GM19099 (cell line): ENCODE measurements at regions not wholly inside any gene's neighbourhood (a gene's known extent, or its start where the extent isn't known, plus 50 kb on each side); places are given as distances from the start of the nearest gene placed in this dataset.

Experiments
- POLR2A ChIP-seq: IDR thresholded peaks from 3 replicates; pipeline ENCODE4 v1.6.1; 2011; ENCODE audit warnings: low read depth; ENCODE audit not compliant: insufficient read length; ENCODE audit errors: extremely low read depth

DNA sequence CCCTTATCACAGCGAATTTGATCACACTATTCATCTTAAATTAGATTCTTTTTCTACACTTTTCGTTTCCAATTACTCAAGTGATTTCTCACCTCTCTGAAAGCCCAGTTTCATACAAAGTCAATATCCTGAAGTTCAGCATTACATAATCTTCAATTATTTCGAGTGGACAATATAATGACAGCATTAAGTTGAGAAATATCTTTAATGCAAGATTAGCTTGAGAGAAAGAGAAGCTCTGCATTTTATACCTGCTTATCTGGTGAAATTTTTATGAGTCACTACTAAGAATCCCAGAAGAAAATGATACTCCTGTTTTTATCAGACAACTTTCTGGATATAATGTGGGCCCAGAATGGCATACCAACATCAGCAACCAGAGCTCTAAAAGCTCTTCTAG is 509.6 kb downstream of the KCNJ2 start:
- no peak for TF ChIP-seq POLR2A

DNA sequence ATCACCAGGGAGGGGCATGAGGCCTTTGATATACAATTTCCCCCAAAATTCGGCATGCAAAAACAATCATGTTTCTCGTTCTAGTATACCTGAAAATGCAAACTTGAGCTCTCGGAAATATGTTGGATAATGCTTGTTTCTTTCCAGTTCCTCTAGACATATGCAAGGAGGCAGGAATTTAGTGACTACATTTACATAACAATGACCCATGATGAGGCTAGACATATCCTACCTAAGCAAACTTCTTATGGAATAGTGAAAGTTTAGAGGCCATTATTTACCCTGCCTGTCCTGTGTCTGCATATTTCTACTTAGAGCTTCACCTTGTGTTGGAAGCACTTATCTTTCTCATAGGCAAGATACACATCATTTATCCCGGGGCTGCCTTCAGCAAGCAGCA is 514.6 kb downstream of the KCNJ2 start:
- no peak for TF ChIP-seq POLR2A

DNA sequence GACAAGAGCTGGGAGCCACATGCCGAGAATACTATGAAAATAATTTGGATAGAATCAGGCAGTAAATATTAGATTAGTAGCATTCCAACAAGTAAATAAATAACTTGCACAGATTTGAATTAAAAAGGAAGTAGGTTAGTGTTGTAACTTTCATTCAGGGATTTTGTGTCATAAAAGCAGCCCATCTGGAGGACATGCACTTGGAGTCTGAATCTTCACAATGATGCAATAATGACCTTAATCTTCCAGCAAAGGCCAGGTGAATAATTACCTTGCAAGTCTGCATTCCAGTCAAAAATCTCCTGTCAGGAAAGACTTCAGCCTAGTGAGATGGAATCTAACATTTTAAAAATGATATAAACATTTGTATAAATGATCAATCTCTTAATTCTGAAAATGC is 518.1 kb downstream of the KCNJ2 start:
- no peak for TF ChIP-seq POLR2A

DNA sequence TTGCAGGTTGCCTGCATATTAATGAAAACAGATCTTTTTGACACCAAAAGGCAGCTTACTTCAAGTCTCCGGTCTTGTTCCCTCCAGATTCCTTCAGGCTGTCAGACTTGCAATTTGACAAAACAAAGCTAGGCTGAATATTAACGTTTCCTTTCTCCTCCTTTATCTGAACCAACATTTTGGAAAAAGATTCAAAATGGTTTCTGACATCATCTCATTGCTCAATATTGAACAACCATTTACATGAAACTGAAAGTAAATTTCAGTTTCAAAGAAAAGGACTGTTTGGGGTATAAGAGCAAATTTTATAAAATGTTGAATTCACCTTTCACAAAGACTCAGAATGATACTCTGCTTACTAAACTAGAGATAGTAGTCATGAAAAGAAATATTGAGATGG is 521.8 kb downstream of the KCNJ2 start:
- TF ChIP-seq POLR2A: no peak

DNA sequence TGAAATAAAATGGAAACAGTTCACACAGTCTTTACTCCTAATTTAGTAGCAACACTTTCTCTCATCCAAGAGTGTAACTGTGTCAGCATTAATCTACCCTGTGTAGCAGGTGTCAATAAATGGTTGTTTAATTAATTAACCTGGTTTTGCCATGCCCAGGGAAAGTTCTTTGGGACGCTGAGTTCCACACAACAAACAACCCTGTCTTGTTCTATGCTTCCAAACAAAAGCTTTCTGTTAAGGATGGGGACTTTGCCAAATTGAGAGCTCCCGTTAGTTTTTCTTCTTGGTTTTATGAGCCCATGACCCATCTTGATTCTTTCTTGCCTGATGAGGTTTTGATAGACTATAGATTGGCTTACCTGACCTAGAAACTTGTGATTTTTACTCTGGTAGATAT is 530.1 kb downstream of the KCNJ2 start:
- no peak for TF ChIP-seq POLR2A

DNA sequence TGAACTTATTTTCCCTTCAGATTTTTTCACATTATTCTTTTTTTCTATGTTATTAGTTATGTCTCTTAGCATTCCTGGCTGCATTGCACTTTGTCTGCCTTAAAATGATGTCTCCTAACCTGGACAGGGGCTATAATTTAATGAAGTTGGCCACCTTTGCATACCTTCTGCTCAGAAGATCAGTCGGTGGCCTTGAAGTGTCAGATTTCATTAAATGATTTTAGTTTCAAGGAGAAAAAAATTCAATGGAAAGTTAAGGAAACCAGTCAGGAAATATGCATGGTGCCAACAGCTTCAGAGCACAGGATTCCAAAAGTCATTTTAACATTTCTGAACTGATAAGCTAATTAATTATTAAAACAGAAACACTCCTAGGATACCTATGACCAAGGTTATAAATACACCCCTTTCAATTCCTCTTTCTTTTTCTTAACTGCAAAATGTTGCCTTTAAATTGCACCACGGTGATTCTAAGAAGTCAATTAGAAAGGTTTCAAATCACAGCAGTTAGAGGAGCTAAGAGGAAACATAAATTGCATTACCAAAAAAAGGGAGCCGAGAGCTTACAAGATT is 533.4 kb downstream of the KCNJ2 start:
- no peak for TF ChIP-seq POLR2A

DNA sequence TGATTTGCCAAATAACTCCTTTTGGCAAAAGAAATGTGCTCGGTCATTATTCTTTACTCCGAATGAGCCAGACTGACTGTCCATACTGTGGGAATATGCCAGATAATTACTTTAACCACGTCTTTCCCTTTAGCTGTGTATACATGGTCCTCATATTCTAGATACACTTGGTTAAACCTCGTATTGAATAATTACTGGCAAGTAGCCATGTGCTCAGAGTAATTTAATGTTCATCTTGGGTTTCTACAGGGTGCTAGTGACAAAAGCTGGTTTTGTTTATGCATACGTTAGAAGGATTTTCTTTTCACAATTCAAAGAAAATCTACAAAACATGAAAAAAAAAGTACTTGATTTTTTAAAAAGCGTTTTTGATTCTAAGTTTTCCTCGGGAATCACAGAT is 540.3 kb downstream of the KCNJ2 start:
- TF ChIP-seq POLR2A: no peak

DNA sequence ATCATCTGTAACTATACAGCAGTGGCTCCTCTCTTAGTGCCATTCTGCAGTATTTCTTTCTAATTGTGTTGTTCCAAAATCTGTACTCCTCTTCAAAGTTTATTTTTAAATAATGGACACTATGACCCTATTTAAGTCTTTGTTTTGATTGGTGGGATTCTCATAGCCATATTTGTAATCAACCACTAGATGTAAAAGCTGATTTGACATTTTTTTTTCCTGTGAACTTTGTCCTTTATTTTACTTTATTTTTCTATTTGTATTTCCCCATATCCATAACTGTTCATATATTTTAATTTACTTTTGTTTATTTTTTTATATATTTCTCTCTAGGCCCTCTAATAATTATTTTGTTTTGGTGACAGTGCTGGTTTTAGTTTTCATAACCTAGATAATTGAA is 544.4 kb downstream of the KCNJ2 start:
- TF ChIP-seq POLR2A: no peak

DNA sequence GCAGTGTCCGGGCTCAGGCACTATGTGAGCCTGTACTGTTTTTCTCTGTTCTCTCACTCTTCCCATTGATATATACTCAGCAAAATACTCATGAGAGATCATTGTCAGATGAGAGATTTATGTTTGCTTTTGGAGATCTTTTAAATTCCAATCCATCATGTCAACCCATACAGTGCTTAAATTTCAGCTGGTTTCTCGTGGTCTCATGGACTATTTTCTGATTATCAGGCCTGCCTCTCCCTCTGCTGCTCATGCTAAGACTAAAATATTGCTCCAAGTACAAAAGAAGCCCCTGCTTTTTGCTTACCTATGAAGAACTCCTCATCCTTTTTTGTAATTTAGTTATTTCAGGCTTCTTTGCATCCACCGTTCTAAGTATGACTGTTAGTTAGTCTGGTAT is 547.2 kb downstream of the KCNJ2 start:
- TF ChIP-seq POLR2A: no peak

DNA sequence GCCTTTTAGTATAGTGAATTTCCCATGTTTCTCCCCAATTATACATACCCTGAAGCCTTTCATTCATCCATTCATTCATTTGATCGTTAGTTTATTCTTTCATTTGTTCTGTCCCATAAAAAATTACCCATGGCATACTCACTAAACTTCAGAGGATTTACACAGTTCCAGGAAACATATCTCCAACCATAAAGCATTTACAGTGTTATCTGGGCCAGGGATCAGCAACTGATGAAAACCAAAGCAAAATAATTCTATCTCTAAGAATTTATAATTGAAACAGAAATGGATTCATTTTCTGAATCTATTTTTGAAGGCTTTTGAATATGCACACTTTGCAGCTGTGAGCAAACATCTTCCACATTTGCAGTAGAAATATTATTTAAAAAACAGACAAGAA is 547.7 kb downstream of the KCNJ2 start:
- TF ChIP-seq POLR2A: no peak

DNA sequence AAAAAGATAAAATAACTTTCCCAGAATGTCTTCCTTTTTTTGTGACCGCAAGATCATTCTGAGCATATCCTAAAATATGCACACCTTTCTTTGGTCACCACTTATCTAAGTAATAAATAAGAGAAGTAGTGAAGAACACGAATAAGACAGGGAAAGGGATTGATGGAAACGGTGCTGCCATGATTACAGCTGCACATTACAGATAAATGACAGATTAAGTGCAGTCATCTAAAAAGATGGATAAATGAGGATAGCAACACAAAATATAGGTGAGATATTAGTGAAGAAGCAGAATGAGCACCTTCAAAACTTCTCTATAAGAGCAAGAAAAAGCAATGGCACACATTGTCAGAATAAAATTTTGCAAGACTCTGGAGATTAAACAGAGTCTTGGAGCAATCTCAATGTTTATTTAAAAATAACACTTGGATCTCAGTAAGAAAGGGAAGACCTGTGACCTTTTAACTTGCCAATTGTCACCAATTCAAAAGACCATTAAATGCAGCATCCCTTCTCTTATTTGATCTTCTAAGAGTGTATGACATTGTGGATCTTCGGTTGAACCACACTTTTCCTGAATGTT is 567.1 kb downstream of the KCNJ2 start:
- no peak for TF ChIP-seq POLR2A

DNA sequence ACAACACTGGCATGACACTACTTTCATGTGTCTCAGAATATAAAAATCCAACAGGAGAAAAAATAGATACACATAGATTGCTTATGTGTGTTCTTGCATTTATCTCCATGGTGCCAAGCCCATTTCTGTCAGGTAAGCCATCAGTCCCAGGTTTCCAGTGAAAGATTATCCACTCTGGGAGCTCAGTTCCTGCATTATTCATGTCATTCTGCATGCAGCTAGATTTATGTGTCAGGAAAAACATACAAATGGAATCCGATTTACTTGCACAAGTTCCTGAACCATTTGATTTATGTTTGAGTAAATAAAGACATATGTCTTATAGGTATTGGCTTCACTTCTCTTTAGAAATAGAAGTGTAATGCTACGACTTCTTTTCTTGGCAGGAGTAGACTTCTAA is 569.7 kb downstream of the KCNJ2 start:
- TF ChIP-seq POLR2A: no peak

DNA sequence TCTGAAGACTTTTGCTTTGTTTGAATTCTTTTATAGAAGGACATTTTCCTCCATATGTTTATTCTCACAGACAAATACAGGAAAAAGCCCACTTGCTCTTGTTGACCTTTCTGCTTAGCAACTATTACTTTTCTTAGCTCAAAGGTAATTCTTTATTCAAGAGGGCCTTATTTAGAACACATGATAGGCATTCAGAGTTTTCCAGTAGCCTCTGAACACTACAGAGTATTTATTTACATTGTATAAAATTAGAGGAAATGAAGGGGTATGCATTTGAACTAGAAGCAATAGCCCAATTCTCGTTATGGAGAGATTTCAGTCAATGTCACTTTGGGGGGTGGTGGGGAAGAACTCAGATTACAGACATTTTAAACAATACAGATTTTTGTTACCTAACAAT is 581.7 kb downstream of the KCNJ2 start:
- no peak for TF ChIP-seq POLR2A

DNA sequence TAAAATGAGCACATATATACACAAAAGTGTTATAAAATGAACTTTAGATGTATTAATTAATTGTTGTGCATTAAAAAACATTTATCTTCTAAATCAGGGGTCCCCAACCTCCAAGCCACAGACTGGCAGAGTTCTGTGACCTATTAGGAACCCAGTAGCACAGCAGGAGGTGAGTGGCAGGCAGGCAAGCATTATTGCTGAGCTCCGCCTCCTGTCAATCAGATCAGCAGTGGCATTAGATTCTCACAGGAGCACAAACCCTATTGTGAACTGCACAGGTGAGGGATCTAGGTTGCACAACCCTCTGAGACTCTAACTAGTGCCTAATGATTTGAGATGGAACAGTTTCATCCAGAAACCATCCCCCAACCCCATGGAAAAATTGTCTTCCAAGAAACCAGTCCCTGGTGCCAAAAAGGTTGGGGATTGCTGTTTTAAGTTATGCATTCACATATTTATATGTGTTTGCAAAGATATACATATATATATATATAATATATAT is 583.7 kb downstream of the KCNJ2 start:
- TF ChIP-seq POLR2A: no peak

DNA sequence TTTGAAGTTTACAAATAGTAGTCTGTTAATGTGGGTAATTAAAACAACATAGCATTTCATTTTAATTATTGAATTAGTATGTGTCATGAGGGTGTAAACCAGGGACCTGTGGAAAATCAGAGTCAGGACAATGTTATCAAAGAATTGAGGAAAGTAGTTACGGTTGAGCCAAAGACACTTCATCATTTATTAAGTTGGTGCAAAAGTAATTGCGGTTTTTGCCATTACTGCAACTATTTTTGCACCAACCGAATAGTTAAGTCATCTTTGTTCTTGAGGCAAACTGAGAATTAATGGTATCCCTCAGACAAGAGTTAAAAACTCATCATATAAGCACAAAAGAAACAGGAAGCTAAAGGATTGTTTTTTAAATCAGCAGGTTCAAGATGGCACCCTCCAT is 593.7 kb downstream of the KCNJ2 start:
- no peak for TF ChIP-seq POLR2A

DNA sequence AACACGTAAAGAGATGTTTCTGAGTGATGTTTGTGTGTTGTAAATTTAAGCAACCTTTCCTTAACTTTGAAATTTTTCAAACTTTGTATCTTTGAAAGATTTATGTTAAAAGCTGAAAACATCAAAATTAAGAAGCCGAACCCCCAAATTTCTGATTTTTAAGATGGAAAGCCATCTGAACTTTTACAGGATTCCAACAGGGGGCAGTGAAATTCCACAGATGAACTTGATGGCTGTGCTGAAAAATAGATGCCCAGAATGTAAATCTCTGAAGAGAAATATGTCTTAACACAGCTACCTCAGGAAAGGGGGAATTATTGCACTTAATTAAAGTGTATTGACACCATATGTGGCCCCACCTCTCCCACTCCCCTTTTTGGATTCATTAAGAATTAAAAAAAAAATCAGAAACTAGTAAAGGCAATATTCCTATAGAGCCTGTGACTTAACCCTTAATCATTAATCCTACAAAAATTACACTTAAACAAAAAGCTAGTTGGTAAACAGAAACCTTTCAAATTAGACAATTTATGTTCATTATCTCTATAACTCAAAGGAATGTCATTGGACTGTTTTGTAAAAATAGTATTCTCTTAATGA is 597.9 kb downstream of the KCNJ2 start:
- TF ChIP-seq POLR2A: no peak

DNA sequence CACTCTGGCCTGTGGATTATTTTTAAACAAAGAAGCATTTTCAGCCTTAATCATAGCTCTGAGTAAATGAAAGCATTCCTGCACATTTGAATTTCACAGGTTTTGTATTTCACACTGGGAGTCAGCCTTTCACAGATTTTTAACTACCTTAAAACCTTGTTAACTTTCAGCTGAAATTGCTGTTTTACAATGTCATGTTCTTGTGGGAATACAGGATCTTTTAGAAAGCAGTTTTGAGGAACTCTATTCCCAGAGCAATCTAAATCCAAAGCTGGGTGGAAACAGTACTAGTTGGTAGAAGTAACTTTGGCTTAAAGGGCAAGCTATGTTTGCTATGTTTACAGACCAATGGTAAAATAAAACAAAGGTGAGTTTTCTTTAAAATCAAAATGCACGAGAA is 600.6 kb downstream of the KCNJ2 start:
- TF ChIP-seq POLR2A: no peak

DNA sequence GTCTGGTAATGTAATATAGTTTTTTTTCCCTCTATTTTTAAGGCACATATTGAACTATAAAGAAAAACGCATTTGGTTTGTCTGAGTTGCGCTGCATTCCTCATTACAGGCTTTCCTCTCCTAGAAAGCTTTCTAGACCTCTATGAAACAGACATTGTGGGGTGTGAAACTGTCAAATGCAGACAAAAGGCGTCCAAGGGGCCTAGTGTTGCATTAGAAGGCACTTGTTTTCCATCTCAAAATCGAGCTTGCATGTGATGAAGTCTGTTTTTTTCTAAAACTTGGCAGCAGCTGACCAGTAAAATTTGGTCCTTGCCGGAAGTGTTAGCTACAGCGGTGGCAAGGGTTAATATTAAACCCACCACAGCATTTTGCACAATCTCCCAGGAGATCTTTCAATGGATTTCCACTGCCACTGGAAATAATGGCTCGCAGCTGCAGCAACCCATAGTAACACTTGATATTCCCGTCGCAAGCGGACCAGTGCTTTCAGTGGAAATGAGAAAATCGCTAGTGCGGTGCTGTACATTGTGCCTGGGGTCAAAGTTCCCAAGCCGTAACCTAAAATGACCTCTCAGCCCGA is 602.6 kb downstream of the KCNJ2 start:
- TF ChIP-seq POLR2A: no peak
